SK-N-SH (cell line): ENCODE measurements at regions not wholly inside any gene's neighbourhood (a gene's known extent, or its start where the extent isn't known, plus 50 kb on each side); places are given as distances from the start of the nearest gene placed in this dataset.

Experiments used
- CTCF ChIP-seq: fragments of 200-600 bp; sonication (generic); IDR thresholded peaks from 2 replicates; pipeline ENCODE4 v1.6.1; 2017; ENCODE audit warnings: antibody characterized with exemption, mild to moderate bottlenecking, moderate library complexity
- EP300 ChIP-seq, 2 experiments: IDR thresholded peaks; 2 replicates each; pipeline versions ENCODE4 v1.4.0 to v1.6.1; 2012; ENCODE audit warnings: borderline replicate concordance in 1 of 2, low read depth in 1 of 2, low read length in 1 of 2
- JUND ChIP-seq: IDR thresholded peaks from 2 replicates; pipeline ENCODE4 v1.4.0; 2012
- NFIC ChIP-seq: IDR thresholded peaks from 2 replicates; pipeline ENCODE4 v1.4.0; 2012; ENCODE audit warnings: borderline replicate concordance
- POLR2AphosphoS5 ChIP-seq: IDR thresholded peaks from 2 replicates; pipeline ENCODE4 v1.6.1; 2012; ENCODE audit warnings: low read depth, low read length
- RAD21 ChIP-seq: IDR thresholded peaks from 2 replicates; pipeline ENCODE4 v1.6.1; 2012; ENCODE audit warnings: mild to moderate bottlenecking, low read length
- RXRA ChIP-seq: IDR thresholded peaks from 2 replicates; pipeline ENCODE4 v1.4.0; 2012; ENCODE audit warnings: low read depth, mild to moderate bottlenecking, borderline replicate concordance
- ZBTB33 ChIP-seq: IDR thresholded peaks from 2 replicates; pipeline ENCODE4 v1.4.0; 2012; ENCODE audit warnings: low read depth, borderline replicate concordance

GRCh38 chr14:61611880-61612630 is 83.3 kb upstream of the HIF1A start:
- TF ChIP-seq EP300 (IDR thresholded peaks at IDR 0.05; ENCODE audit: borderline replicate concordance in 1 of 2, low read depth in 1 of 2, low read length in 1 of 2) (no peak), CTCF (no peak), ZBTB33 (no peak), POLR2AphosphoS5 (no peak), RXRA (no peak), JUND (no peak), RAD21 (no peak), NFIC (no peak)
